GM18861 (cell line): ENCODE measurements at regions not wholly inside any gene's neighbourhood (a gene's known extent, or its start where the extent isn't known, plus 50 kb on each side); places are given as distances from the start of the nearest gene placed in this dataset.
"Not testable (repeated sequence)": the region's sequence is repeated elsewhere in the genome, so short reads cannot be mapped to it uniquely, and the experiment has no call there.

ENCODE experiments used
- ATAC-seq: cut with Tn5 transposase; IDR thresholded peaks from one replicate; pipeline ENCODE4 v1.9.1; 2021; ENCODE audit not compliant: unreplicated experiment

DNA sequence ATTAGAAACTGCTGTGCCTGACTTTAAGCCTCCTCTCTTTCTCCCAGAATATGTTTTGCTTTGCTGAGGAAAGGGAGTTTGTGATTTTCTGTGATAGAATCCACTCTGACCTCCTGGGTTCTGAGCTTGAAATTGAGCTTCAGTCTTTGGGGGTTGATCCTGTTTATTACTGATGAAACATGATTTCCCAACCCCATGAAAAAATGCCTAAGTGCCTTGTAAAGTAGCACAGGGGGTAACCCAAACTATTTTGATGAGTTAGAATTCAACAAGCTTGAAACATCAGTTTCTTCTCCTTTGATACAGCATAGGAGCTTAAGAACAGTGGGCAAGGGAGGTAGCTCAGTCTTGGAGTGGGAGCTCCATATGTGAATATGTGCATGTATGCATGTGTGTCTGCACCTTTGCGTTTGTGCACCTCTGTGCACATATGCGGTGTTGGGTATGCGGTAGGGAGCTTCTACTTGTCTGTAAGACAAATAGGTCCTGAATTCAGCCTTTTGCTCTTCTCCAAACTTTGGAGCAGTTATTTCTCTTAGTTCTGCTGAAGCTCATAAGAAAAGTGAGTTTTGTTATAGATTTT lies 364.6 kb downstream of the OSR1 start:
- ATAC-seq, result no peak

DNA sequence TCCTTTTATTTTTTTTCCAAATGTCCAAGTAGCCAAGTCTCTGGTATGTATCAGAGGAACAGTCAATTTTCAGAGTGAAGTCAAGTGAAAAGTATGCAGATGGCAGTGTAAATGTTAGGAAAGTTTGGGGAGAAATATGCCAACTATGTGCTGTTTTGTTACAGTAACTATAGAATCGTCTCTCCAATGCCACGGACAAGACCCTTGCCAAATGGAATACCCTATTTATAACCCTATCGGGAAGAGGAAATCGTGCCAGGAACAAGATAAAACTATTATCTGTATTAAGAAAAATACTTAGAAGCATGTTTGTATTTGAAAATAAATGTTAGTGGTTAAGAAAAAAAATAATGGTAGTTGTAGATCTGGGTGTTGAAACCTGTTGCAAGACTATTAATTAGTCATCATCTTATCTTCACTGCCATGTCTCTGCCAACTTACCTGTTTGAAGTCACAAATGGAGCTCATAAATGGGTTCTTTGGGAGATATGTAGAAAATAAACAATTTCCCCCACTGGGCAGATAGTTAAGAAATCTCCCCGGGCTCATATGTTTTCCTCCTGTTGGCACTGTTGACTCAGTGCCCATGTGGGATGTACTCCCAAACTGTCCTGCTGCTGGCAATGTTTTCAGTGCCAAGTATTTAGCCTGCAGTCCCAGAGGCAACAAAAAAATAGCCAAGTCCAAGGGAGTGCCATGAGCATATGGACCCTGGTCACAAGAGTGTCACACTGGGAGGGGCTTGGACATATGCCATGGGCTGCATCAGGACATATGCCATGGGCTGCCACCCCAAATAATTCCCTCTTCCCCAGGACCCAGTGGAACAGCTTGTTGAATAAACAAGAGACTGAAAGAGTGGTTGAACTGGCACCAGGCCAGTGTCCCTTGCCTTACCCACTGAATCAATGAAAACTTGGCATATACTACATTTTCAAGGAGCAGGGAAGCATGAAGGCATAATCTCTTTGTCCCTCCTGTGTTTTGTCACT lies 366.9 kb downstream of the OSR1 start:
- ATAC-seq, result no peak

DNA sequence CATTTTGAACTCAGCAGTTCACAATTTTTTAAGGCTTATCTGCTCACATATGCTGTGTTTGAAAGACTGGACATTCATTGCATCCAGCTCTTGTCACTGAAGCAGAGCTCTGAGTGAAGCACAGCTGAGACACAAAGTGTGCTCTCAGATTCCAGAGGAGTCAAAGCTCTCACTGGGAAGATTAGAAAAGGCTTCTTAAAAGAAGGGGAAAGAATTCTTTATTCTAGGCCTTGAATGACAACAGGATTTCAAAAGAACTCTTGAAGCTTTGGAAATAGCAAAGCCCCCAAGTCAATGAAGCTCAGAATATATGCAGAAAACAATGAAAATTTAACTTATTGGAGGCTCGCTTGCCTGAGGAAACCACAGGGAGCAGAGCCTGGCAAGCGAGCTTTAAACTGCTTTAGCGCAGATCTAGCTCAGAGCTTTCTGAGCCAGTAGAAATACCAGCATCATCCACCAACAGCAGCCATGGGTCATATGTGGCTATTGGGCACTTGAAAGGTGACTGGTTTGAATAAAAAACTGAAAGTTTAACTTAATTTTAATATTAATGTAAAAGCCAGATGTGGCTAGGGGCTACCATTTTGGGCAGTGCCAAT lies 369.7 kb downstream of the OSR1 start:
- no peak for ATAC-seq

DNA sequence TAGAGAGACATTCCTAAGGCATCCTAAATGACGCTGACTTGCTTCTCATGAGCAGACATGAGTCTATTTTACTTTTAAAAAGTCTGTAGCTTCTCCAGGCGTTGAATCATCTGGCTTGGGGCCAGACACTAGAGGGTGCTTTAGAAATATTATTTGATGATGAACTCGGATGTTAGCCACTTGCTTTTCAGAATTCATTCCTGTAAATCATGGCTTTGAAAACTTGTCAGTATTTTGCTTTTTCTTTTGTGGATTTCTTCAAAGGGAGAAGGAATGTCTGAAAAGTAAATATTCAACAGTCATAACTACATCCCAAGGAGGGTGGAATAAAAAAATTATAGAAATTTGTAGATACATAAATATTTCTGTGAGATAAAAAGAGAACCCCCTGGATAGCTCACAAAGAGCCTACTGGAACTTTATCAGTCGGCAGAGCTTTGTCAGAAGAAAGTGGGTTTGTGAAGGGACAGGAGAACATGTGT lies 370.8 kb downstream of the OSR1 start:
- ATAC-seq, result no peak

DNA sequence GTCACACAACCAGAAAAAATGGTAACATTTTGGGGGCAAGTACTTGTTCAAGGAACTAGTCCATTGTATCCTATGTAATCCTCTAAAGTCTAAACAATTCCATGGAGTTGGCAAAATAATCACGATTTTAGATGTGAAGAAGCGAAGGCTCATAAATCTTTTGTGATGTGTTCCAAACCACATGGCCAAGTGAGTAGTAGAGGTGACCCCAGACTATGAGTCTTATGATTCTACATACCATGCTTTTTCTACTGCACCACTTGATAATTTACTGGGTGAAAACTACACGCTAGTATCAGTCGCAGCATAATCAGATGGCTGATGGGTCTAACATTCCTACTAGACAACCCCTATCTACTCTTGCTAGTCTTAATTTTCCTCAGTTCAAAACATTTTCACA lies 371.4 kb downstream of the OSR1 start:
- ATAC-seq, result no peak

DNA sequence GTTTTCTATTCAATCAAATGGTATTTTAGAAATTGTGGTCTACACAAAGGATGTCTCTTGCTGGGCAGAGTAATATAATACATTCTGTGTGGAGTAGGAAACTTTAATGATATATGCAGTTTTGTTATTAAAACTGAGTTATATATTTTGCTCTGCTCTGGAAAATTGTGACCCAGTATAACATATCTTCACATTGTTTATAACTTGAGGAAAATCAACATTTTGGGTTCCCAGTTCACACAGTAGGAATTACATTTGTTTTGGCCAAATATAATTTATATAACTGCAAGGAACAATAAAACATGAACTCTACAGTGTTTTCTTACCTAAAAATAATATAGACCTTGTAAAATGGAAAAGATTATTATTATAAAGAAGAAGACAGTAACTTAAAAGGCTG lies 372.4 kb downstream of the OSR1 start:
- no peak for ATAC-seq

DNA sequence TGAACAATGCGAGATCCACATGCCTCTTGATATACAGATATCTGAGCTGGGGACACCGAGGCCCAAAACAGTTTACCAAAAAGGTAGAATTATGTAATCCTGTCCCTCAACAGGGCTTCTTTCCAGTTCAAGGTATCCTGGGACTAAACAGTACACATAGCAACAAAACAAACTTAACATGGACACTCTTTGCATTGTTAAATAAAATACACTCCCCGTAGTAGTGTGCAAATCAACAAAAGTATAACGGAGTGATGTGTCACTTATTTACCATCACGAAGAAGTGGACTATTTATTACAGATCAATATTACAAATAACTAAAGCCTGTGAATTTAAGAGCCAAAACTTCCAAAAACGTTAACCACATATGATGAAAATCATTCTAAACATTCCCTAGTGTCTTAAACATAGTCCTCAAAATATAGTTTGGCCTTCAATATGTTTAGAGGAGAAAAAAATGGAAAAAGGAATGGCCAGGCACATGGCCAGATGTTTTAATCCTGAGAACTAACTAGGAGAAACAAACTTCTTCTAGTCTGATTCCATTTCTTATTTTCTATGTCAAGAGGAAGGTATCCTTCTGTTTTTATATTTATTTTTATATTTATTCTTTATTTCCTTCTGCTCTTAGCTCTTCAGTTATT lies 377.5 kb downstream of the OSR1 start:
- ATAC-seq, result no peak

DNA sequence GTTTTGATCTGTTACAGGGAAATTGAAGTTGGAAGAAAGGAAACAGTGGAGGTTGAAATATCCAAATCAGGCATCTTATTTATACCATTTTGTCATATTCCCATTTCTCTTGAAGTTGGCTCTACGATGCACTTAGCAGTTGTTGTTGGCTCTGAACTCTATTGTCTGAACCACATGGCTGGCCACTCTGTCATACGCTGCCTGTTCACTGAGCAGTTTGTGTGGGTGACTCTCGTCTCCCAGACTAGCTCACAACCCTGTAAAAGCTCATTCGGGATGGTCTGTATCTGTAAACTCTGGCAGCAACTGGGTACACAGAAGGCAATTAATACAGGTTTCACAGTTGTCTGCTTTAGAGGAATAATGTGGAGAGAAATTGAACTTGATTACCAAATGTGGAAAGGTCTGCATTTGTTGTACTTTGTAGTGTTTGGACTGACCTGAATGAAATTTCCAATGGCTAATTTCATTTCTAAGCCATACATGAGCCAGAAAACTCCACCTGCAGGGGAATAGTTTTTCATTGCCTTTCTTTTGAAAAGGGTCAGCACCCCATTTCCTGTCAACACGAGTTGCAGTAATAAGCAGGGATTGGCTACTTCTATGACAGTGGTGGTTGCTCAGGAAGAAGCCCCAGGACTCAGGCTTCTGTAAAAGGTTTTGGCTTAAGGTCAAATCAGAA lies 378.2 kb downstream of the OSR1 start:
- ATAC-seq, result no peak

DNA sequence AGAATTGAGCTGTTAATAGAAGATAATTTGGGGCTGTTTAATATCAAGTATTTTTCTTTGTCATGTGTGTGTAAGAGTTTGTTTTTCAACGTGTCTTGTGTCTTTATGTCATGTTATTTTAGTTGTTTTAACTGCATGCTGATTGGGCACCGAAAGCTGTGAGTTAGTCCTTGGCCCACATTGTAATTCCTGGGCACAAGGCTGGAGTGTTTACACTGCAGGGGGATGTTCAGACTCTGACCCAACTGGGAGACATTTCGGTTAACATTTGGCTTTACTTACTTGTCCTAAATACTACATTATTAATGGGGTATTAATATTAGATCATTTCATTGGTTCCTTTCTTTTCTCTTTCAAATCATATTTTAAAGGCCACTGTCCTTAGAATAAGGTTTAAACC lies 381.0 kb downstream of the OSR1 start:
- ATAC-seq, result no peak

DNA sequence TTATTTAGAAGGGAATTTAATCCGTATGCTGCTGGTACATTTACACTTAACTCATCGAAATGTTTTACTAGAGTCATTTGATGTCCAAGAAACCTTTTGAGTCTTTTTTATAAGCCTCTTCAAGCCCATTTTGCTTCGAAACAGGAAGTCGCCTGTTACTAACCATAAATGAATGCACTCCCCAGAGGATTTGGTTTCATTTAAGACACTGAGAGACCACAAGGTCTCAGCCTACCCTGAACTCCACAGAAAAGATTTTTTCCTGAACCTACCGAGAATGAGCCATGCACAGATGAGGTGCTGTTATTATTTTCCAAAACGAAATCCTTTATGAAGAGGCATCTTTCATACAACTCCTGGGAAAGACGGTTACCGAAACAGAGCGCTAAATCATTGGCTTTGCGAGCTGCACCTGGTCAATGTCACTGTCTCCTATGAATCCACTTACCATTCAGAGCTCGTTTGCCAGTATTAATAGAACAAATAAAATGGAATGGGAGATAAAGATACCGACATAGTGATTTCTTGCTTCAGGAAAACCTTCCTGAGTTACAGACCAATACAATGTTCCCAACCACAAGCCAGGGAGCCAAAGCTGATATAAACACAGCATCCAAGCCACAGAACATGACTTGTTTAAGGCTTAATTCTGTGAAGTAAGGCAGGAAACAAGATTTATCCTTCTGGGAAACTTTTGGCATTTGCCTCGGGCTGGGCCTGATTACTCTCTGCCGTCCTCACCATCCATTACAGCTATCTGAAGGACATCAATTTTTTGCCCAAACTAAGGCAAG lies 382.1 kb downstream of the OSR1 start:
- ATAC-seq, result peak; percentile 99

DNA sequence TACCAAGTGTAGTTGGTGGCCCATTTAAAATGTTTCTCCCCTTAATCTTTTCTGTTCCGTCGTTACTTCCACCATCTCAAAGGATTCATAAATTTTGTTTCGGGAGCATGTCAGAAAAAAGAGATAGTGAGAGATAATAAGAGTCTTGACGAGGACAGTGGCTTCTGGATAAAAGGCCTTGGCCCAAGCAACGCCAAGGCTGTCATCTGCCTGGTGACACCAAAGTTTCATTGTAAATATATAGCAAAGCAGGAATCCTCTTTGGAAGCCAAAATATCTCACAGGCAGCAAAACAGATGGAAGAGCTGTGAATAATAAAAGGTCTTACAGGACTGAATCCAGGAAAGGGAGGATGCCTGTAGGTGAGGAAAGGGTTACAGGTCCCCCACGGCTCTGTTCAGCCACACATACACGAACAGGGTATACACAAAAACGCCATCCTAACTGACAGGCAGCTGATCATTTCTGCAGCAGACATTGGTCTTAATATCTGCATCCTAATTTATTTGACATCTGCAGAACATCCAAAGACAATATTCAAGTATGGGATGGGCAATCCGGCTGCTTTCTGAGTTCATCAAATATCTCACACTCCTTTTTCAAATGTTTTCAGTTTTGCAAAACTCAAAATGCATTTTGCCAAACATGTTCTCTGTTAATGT lies 382.8 kb downstream of the OSR1 start:
- no peak for ATAC-seq

DNA sequence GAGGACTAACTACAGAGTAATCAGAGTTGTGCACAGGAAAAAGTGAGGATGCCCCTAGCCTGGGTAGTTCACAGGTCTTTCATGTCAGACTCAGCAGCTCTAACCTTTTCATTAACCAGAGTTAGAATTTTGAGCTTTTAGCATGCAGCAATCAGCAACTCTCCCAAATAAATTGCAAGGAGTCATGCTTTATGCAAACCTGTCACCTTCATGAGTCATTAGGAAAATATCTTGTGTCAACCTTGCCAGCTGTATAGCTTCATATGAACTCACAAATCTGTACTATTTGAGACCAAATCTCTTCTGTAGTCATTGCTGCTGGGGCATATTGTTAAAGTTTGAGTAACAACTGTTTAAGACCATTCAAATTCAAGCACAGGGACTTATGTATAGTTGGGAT lies 382.3 kb upstream of the NT5C1B start:
- ATAC-seq, result no peak

DNA sequence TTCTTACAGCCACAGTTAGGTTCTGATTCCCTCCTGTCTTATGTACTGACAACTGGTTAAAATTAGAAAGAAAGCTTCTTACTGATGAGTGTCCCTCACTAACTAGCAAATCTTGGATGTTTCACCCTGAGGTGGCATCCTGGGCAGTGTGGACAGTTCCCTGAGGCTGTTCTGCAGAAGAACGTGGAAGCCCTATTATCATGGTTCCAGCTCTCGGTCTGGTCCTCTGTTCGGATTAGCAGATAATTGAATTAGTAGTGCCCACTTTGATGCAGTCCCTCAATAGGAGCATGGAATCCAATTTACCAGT lies 381.7 kb upstream of the NT5C1B start:
- no peak for ATAC-seq

DNA sequence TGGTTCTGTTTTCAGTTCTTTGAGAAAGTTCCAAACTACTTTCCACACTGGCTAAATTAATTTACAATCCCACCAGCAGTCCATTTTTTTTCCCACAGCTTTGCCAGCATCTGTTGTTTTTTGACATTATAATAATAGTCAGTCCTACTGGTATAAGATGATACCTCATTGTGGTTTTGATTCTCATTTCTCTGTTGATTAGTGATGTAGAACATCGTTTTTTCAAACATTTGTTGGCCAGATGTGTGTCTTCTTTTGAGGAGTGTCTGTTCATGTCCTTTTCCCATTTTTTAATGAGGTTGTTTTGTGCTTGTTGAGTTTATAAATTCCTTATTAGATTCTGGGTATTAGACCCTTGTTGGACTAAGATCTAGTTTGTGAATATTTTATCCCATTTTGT lies 376.8 kb upstream of the NT5C1B start:
- ATAC-seq, result no peak

DNA sequence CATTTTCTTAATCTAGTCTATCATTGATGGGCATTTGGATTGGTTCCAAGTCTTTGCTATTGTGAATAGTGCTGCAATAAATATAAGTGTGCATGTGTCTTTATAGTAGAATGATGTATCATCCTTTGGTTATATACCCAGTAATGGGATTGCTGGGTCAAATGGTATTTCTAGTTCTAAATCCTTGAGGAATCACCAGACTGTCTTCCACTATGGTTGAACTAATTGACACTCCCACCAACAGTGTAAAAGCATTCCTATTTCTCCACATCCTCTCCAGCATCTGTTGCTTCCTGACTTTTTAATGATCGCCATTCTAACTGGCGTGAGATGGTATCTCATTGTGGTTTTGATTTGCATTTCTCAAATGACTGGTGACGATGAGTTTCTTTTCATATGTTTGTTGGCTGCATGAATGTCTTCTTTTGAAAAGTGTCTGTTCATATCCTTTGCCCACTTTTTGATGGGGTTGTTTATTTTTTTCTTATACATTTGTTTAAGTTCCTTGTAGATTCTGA lies 374.4 kb upstream of the NT5C1B start:
- not testable (repeated sequence) for ATAC-seq

DNA sequence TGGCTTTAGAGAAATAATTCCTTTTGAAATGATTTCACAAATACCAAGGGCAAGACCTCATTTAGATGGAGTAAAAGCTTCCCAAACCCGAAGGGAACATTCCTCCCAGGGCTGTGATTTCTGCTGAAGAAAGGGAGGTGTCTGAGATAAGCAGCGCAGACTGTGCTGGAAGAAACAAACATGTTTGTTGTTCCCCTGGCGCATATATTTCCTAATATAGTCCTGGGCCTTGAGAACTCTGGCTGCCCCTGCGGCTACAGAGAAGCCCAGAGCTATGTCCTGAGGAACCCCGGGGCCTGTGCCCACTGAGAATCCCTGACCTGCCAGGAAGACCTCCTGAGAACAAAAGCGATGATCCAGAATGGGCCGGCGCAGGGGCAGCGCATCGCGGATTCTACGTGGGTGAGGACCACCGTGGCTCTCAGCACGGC lies 372.6 kb upstream of the NT5C1B start:
- ATAC-seq, result no peak

DNA sequence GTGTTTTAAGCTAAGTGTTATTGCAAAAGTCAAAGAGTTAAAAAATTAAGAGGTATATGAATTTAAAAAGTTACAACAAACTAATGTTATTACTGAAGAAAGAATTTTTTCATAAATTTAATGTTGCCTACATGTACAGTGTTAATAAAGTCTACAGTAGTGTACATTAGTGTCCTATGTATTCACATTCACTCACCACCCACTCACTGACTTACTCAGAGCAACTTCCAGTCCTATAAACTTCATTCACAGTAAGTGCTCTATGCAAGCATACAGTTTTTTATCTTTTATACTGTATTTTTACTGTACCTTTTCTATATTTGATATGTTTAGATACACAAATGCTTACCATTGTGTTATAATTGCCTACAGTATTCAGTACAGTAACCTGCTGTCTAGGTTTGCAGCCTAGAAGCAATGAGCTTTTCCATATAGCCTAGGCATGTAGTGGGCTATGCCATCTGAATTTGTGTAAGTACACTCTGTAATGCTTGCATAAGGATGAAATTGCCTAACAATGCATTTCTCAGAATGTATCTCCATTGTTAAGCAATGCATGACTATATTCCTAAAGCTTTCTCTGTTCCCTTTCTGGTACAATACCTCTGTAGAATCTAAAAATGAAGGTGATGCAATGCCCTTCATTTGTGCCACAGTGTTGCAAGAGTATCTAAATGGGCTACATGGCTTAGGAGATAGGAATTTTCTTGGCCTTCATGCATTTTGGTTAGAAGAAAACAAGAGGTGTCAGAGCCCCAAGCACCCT lies 370.8 kb upstream of the NT5C1B start:
- no peak for ATAC-seq

DNA sequence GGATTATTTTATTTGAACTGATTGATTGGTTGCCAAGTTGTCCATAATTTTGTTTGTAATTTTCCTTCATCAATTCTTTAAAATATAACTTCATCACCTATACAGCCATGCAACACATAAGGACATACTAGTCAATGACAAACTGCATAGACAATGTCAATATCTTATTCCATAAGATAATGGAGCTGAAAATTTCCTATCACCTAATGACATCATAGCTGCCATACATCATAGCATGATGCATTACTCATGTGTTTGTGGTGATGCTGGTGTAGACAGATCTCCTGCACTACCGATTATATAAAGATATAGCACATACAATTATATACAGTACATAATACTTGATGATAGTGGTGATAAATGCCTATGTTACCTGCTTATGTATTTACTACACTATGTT lies 369.8 kb upstream of the NT5C1B start:
- ATAC-seq, result no peak

DNA sequence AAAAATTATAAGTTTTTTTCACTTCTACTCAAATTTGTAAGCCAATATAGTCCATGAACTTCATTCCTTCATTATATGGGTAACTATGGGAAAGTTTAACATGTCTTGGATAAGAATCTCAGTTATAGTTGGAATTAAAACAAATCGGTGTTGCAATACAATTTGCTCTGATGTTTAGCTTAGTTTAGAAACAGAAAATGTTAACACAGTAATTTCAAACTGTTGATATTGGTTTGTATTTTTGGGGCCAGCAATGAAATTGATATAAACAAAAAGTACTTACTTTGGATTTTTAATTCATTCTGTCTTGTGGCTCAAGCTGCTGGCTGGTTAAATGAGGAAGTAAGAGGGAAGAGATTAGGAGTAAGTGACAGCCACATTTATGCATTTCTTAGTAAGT lies 368.5 kb upstream of the NT5C1B start:
- no peak for ATAC-seq
